ENCODE measurements at regions not wholly inside any gene's neighbourhood (a gene's known extent, or its start where the extent isn't known, plus 50 kb on each side); places are given as distances from the start of the nearest gene placed in this dataset.
"Not testable (repeated sequence)": the region's sequence is repeated elsewhere in the genome, so short reads cannot be mapped to it uniquely, and the experiment has no call there.

- no peaks in the 10 kb centered on the region for H3K36me3 ChIP-seq
- H3K4me1 ChIP-seq, result peaks cover 34% of the 10 kb centered on the region
- peak; percentile 60 to 87 for DNase-seq
- H3K9me3 ChIP-seq (replicated peaks), result no peaks in the 10 kb centered on the region
- H3K4me3 ChIP-seq, result peak overlapping the region; percentile 20
- peak overlapping the region; percentile 85 for H3K27ac ChIP-seq
- H3K27me3 ChIP-seq, result no peaks in the 10 kb centered on the region
Measured at GRCh38 chr4:111398906-111399330, 746.3 kb upstream of the FAM241A start.

- Histone ChIP-seq H3K27me3 (no peaks in the 10 kb centered on the region), H3K4me1 (peaks cover 34% of the 10 kb centered on the region), H3K9me3 (replicated peaks) (no peaks in the 10 kb centered on the region), H3K27ac (peak overlapping the region; percentile 85), H3K4me3 (peak overlapping the region; percentile 20; the same call in 1 of the 2 replicates), H3K36me3 (no peaks in the 10 kb centered on the region)
- DNase-seq, result peak; percentile 82 to 88
Measured at GRCh38 chr4:111399623-111400022, 745.6 kb upstream of the FAM241A start.

DNA sequence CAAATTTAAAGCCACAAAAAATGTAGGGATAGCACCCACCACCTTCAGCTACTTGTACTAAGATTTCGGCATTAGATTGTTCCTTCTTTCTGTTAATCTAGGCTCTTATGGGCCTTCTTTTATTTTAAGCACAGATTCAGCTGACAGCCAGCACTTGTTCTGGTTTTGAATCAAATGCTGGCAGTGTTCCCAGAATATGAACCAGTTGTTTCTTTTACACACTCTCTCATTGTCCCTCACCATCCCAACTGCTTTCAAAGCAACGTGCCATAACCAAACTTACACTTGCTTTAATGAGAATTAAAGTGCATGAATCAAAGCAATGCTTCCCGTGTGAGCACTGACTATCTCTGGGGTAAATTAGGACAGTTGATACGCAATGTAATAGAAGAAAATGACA, 744.5 kb upstream of the FAM241A start:
- Histone ChIP-seq H3K27ac (peak overlapping the region; percentile 85), H3K4me1 (peaks cover 34% of the 10 kb centered on the region), H3K4me3 (no peak overlapping the region), H3K27me3 (no peaks in the 10 kb centered on the region), H3K9me3 (replicated peaks) (no peaks in the 10 kb centered on the region), H3K36me3 (no peaks in the 10 kb centered on the region)
- DNase-seq, result peak; percentile 81 to 96

- H3K9me3 ChIP-seq (replicated peaks), result no peaks in the 10 kb centered on the region
- H3K36me3 ChIP-seq, result no peaks in the 10 kb centered on the region
- peaks cover 17% of the 10 kb centered on the region for H3K4me1 ChIP-seq
- no peak for DNase-seq
- no peak overlapping the region for H3K4me3 ChIP-seq
- H3K27ac ChIP-seq, result no peak overlapping the region
- no peaks in the 10 kb centered on the region for H3K27me3 ChIP-seq
Measured at GRCh38 chr4:111404673-111405072, 740.6 kb upstream of the FAM241A start.

DNA sequence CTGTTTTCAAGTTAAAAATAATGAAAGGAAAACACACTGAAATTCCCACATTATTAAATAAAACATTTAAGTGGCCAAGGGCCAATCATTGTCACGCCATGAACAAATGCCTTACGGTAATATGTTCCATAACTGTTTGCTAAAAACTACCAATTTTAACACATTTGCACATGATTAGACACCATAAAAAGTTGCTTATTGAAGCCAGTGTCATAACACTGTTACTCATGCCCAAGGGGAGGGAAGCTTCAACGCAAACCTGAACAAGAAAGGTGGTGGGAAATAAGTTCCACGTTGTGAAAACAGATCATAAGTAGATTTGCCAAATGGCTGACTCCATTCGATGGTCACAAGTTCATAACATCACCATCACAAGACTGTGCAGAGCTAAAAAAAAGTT, 739.3 kb upstream of the FAM241A start:
- H3K27ac ChIP-seq, result no peak overlapping the region
- H3K27me3 ChIP-seq, result no peaks in the 10 kb centered on the region
- DNase-seq, result no peak
- no peaks in the 10 kb centered on the region for H3K36me3 ChIP-seq
- no peaks in the 10 kb centered on the region for H3K9me3 ChIP-seq (replicated peaks)
- H3K4me3 ChIP-seq, result no peak overlapping the region
- H3K4me1 ChIP-seq, result peaks cover 6% of the 10 kb centered on the region

DNA sequence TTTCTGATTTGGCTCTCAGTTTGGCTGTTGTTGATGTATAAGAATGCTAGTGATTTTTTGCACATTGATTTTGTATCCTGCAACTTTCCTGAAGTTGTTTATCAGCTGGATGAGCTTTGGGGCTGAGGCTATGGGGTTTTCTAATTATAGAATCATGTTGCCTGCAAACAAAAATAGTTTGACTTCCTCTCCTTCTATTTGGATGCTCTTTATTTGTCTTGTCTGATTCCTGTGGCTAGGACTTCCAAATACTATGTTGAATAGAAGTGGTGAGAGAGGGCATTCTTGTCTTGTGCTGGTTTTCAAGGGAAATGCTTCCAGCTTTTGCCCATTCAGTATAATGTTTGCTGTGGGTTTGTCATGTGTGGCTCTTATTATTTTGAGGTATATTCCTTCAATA, 734.7 kb upstream of the FAM241A start:
- H3K27me3 ChIP-seq, result no peaks in the 10 kb centered on the region
- H3K27ac ChIP-seq, result no peak overlapping the region
- H3K9me3 ChIP-seq (replicated peaks), result no peaks in the 10 kb centered on the region
- H3K36me3 ChIP-seq, result no peaks in the 10 kb centered on the region
- no peaks in the 10 kb centered on the region for H3K4me1 ChIP-seq
- DNase-seq, result no peak
- no peak overlapping the region for H3K4me3 ChIP-seq

DNA sequence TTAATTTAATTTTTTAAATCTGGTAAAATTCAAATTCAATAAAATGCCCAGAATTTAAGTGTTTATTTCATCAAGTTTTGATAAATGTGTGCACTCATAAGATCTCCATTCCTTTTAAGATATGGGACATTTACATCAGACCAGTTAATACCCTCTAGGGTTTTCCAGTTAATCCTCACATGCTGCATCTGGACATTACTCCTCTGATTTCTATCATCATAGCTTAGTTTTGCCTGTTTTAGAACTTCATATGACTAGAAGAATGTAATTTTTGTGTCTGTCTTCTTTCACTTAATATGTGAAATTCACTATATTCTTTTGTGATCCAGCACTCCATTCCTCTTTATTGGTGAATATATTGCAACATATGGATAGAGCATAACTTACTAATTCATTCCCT, 727.7 kb upstream of the FAM241A start:
- Histone ChIP-seq H3K4me1 (no peaks in the 10 kb centered on the region), H3K9me3 (replicated peaks) (no peaks in the 10 kb centered on the region), H3K36me3 (no peaks in the 10 kb centered on the region), H3K27me3 (no peaks in the 10 kb centered on the region), H3K27ac (no peak overlapping the region), H3K4me3 (no peak overlapping the region)
- no peak for DNase-seq

GRCh38 chr4:111433441-111433840, 711.8 kb upstream of the FAM241A start:
- Histone ChIP-seq H3K27ac (no peak overlapping the region), H3K4me3 (no peak overlapping the region), H3K9me3 (replicated peaks) (no peaks in the 10 kb centered on the region), H3K36me3 (no peaks in the 10 kb centered on the region), H3K4me1 (no peaks in the 10 kb centered on the region), H3K27me3 (no peaks in the 10 kb centered on the region)
- peak in 1 of 2 experiments; percentile 18 for DNase-seq

- H3K27me3 ChIP-seq, result no peaks in the 10 kb centered on the region
Measured at GRCh38 chr4:111434586-111434985, 710.7 kb upstream of the FAM241A start.

DNA sequence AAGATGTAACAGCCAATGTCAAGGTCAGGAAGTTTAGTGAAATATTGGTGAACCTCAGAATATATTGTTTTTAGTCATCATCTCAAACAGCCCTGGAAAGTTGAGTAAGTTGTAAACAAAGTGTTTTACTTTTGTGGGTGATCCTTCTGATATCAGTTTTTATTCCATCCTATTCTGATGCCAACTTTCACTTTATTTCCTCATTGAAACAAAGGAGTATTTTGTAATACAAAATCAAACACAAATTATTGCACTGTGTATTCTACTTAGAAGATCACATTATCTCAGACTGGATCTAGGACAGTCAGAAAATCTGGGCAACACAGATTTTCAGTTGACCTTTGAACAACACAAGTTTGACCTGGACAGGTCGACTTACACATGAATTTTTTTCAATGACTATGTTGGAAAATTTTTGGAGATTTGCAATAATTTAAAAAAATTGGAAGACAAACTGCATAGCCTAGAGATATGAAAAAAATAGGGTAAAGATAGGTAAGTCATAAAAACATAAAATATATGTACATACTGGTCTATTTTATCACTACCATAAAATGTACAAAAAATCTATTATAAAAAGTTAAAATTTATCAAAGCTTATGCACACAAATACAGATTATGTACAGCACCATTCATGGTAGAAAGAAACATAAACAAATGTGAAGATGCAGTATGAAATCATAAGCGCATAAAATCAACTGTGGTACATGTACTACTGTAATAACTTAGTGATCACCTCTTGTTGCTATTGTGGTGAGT, 709.1 kb upstream of the FAM241A start:
- no peak for DNase-seq
- no peaks in the 10 kb centered on the region for H3K4me1 ChIP-seq
- H3K36me3 ChIP-seq, result no peaks in the 10 kb centered on the region
- no peaks in the 10 kb centered on the region for H3K27me3 ChIP-seq
- H3K27ac ChIP-seq, result no peak overlapping the region
- H3K4me3 ChIP-seq, result no peak overlapping the region
- H3K9me3 ChIP-seq (replicated peaks), result no peaks in the 10 kb centered on the region

More at GRCh38 chr4:111434586-111434985, 710.7 kb upstream of the FAM241A start:
- peak in 1 of 2 experiments; percentile 6 for DNase-seq
- Histone ChIP-seq H3K27ac (no peak overlapping the region), H3K9me3 (replicated peaks) (no peaks in the 10 kb centered on the region), H3K4me3 (no peak overlapping the region), H3K4me1 (no peaks in the 10 kb centered on the region), H3K36me3 (no peaks in the 10 kb centered on the region)

GRCh38 chr4:111441687-111442086, 703.6 kb upstream of the FAM241A start:
- no peak overlapping the region for H3K4me3 ChIP-seq
- no peaks in the 10 kb centered on the region for H3K27me3 ChIP-seq
- H3K4me1 ChIP-seq, result no peaks in the 10 kb centered on the region
- no peak overlapping the region for H3K27ac ChIP-seq
- H3K36me3 ChIP-seq, result no peaks in the 10 kb centered on the region
- no peak for DNase-seq
- H3K9me3 ChIP-seq (replicated peaks), result no peaks in the 10 kb centered on the region

DNA sequence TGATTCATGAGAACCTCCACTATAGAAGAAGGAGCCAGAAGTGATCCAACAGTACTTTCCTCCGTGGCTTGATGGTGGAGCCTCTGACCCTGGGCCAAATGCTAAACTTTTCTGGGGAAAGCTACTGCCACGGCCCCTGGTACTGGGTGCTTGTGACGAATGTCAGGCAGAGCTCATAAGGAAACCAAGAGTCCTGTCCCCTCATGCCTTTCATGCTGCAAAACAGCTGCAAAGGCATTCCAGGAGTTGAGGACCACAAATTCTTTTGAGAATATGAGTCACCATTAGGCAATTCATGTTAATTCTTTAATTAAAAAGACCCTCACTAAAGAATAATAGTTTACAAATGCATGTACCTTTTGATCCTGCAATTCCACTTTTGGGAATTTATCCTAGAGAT, 700.4 kb upstream of the FAM241A start:
- not testable (repeated sequence) for H3K27ac ChIP-seq; H3K9me3 ChIP-seq (replicated peaks); H3K36me3 ChIP-seq; H3K27me3 ChIP-seq; H3K4me3 ChIP-seq; DNase-seq; H3K4me1 ChIP-seq

GRCh38 chr4:111449657-111450056, 695.6 kb upstream of the FAM241A start:
- Histone ChIP-seq H3K27ac (no peak overlapping the region), H3K36me3 (no peaks in the 10 kb centered on the region), H3K4me3 (no peak overlapping the region), H3K4me1 (no peaks in the 10 kb centered on the region), H3K9me3 (replicated peaks) (no peaks in the 10 kb centered on the region; the same call in 1 of the 2 replicates), H3K27me3 (no peaks in the 10 kb centered on the region)
- no peak for DNase-seq

- H3K4me3 ChIP-seq, result no peak overlapping the region
- no peak overlapping the region for H3K27ac ChIP-seq
- no peak for DNase-seq
- no peaks in the 10 kb centered on the region for H3K4me1 ChIP-seq
- no peaks in the 10 kb centered on the region; the same call in 1 of the 2 replicates for H3K9me3 ChIP-seq (replicated peaks)
- no peaks in the 10 kb centered on the region for H3K27me3 ChIP-seq
- no peaks in the 10 kb centered on the region for H3K36me3 ChIP-seq
Measured at GRCh38 chr4:111450867-111451266, 694.4 kb upstream of the FAM241A start.

GRCh38 chr4:111453216-111453615, 692.0 kb upstream of the FAM241A start:
- no peak for DNase-seq
- Histone ChIP-seq H3K27me3 (no peaks in the 10 kb centered on the region), H3K9me3 (replicated peaks) (no peaks in the 10 kb centered on the region; the same call in 1 of the 2 replicates), H3K36me3 (no peaks in the 10 kb centered on the region), H3K4me3 (no peak overlapping the region), H3K4me1 (no peaks in the 10 kb centered on the region), H3K27ac (no peak overlapping the region)

DNA sequence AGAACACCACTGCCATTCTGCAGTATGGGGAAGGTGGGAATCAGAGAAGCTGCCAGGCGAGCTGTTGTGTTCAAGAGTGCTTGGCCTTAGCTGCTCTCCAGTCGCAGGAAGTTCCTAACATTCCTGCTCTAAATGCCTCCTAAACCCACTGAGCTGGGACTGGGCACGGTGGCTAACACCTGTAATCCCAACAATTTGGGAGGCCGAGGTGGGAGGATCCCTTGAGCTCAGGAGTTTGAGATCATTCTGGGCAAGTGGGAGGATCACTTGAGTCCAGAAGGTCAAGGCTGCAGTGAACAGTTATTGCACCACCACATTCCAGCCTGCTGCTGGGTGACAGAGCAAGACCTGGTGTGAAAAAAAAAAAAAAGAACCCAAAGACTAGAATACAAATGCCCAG, 690.3 kb upstream of the FAM241A start:
- Histone ChIP-seq H3K4me1 (no peaks in the 10 kb centered on the region), H3K9me3 (replicated peaks) (no peaks in the 10 kb centered on the region), H3K4me3 (no peak overlapping the region), H3K36me3 (no peaks in the 10 kb centered on the region), H3K27me3 (no peaks in the 10 kb centered on the region), H3K27ac (no peak overlapping the region)
- DNase-seq, result no peak

Measured in SJCRH30 (cell line).